GM19397 (cell line): ENCODE measurements at regions not wholly inside any gene's neighbourhood (a gene's known extent, or its start where the extent isn't known, plus 50 kb on each side); places are given as distances from the start of the nearest gene placed in this dataset.

ENCODE experiments used
- ATAC-seq: cut with Tn5 transposase; IDR thresholded peaks from one replicate; pipeline ENCODE4 v1.9.1; 2021; ENCODE audit warnings: mild to moderate bottlenecking, moderate library complexity; ENCODE audit not compliant: unreplicated experiment

GRCh38 chr19:30651066-30651465 is 278.9 kb downstream of the ZNF536 start:
- ATAC-seq: no peak

GRCh38 chr19:30649934-30650614 is 277.9 kb downstream of the ZNF536 start:
- no peak for ATAC-seq

- ATAC-seq: no peak
These were observed 277.0 kb downstream of the ZNF536 start for GRCh38 chr19:30648866-30649862.

GRCh38 chr19:30647891-30648720 is 275.9 kb downstream of the ZNF536 start:
- ATAC-seq: no peak

- ATAC-seq: no peak
These were observed 274.6 kb downstream of the ZNF536 start for GRCh38 chr19:30646806-30647205.

GRCh38 chr19:30645946-30646577 is 273.9 kb downstream of the ZNF536 start:
- ATAC-seq: no peak

- no peak for ATAC-seq
These were observed 268.2 kb downstream of the ZNF536 start for GRCh38 chr19:30640252-30640965.

- ATAC-seq: no peak
These were observed 266.7 kb downstream of the ZNF536 start for GRCh38 chr19:30638889-30639288.

GRCh38 chr19:30637926-30638325 is 265.7 kb downstream of the ZNF536 start:
- ATAC-seq: no peak

- no peak for ATAC-seq
These were observed 263.1 kb downstream of the ZNF536 start for GRCh38 chr19:30634996-30635975.

GRCh38 chr19:30634131-30634830 is 262.1 kb downstream of the ZNF536 start:
- no peak for ATAC-seq

GRCh38 chr19:30631033-30631370 is 258.8 kb downstream of the ZNF536 start:
- no peak for ATAC-seq

GRCh38 chr19:30630289-30631032 is 258.3 kb downstream of the ZNF536 start:
- no peak for ATAC-seq

GRCh38 chr19:30629086-30629485 is 256.9 kb downstream of the ZNF536 start:
- ATAC-seq: no peak

GRCh38 chr19:30626626-30626966 is 254.4 kb downstream of the ZNF536 start:
- no peak for ATAC-seq

- no peak for ATAC-seq
These were observed 253.9 kb downstream of the ZNF536 start for GRCh38 chr19:30625947-30626625.

GRCh38 chr19:30622276-30622675 is 250.1 kb downstream of the ZNF536 start:
- ATAC-seq: no peak
